Adrenal gland (tissue), 5 donors: ENCODE measurements at regions not wholly inside any gene's neighbourhood (a gene's known extent, or its start where the extent isn't known, plus 50 kb on each side); places are given as distances from the start of the nearest gene placed in this dataset.

Experiments used
- POLR2A ChIP-seq, 2 donors: fragments of 450-650 bp; IDR thresholded peaks; one replicate each; pipeline ENCODE4 v1.6.1; 2017; ENCODE audit warnings: antibody characterized with exemption in 2 of 2, mild to moderate bottlenecking in 2 of 2, moderate library complexity in 1 of 2
- TF ChIP-seq, protein P1 (sequence below), 6 experiments: fragments of 450-650 bp in 4 of 6; fragments of 200-600 bp in 2 of 6; sonication (generic) in 1 of 6; IDR thresholded peaks; 1 replicate in 5 of 6; 2 replicates in 1 of 6; pipeline versions ENCODE4 v1.5.1 to v1.8.0; 2016 to 2021; ENCODE audit warnings: antibody characterized with exemption in 6 of 6, mild to moderate bottlenecking in 2 of 6, moderate library complexity in 1 of 6
- donor health status: DM: no; HTN: no; CAD: no.

DNA sequence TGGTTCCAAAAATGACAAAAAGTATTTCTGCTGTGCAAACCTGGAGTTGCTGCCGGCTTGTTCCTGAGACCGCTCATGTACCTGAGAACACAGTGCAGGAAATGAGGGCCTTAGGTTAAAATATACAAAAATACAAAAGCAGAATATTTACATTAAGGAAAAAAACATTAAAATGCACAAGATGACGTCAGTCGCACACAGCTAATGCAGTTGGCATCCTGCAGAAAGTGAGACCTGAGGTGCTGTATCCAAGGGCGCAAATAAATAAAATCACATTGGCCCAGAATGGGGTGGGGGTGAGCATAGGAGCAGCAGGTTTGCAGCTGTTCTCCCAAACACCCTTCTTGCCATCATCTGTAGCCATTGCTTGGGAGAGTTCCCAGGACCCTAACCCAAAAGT is 310.6 kb upstream of the BTBD3 start:
- TF ChIP-seq, protein P1, sequence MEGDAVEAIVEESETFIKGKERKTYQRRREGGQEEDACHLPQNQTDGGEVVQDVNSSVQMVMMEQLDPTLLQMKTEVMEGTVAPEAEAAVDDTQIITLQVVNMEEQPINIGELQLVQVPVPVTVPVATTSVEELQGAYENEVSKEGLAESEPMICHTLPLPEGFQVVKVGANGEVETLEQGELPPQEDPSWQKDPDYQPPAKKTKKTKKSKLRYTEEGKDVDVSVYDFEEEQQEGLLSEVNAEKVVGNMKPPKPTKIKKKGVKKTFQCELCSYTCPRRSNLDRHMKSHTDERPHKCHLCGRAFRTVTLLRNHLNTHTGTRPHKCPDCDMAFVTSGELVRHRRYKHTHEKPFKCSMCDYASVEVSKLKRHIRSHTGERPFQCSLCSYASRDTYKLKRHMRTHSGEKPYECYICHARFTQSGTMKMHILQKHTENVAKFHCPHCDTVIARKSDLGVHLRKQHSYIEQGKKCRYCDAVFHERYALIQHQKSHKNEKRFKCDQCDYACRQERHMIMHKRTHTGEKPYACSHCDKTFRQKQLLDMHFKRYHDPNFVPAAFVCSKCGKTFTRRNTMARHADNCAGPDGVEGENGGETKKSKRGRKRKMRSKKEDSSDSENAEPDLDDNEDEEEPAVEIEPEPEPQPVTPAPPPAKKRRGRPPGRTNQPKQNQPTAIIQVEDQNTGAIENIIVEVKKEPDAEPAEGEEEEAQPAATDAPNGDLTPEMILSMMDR (IDR thresholded peaks at IDR 0.05) = no peak
- no peak for TF ChIP-seq POLR2A (IDR thresholded peaks at IDR 0.05)
